K562 (cell line): ENCODE measurements at regions not wholly inside any gene's neighbourhood (a gene's known extent, or its start where the extent isn't known, plus 50 kb on each side); places are given as distances from the start of the nearest gene placed in this dataset.

ENCODE experiments used
- ATAC-seq: fragments of 200-7000 bp; cut with Tn5 transposase; 3 replicates; pipeline ENCODE4 v1.9.1; 2020; ENCODE audit warnings: moderate library complexity
- BruUV-seq: library from RNA; stranded (reverse); fragments of 400-500 nt; replicated peaks from 2 replicates; lab custom pipeline; 2021; lab: Mats Ljungman, UMichigan
- CTCF ChIA-PET: fragments of 300-600 bp; formaldehyde crosslinking; extraction: SDS; loops from one replicate; lab custom pipeline; 2021; ENCODE audit warnings: low intra/inter-chr PET ratio; lab: Yijun Ruan, JAX
- POLR2A ChIA-PET: fragments of 300-600, 350-650 bp; sonication (Branson Sonifier 250); formaldehyde crosslinking; extraction: SDS; loops from one replicate; lab custom pipeline; 2021; ENCODE audit warnings: antibody characterized with exemption, inconsistent platforms; lab: Yijun Ruan, JAX
- DNase-seq, 4 experiments: peaks; one replicate each; pipeline versions ENCODE4 v3.0.0 to v3.0.0-alpha.2; 2011 to 2018; ENCODE audit warnings: low spot score in 3 of 4, mixed read lengths in 3 of 4; ENCODE audit errors: extremely low read depth in 1 of 4
- FAIRE-seq: peaks from 2 replicates; lab custom pipeline; 2011; peaks lifted over from hg19 to GRCh38; lab: Jason Lieb, UNC
- H2AFZ ChIP-seq: 2 replicates; pipeline ENCODE4 v1.6.0; 2011; ENCODE audit warnings: low read depth, low read length, control low read depth, inconsistent platforms
- H3K27ac ChIP-seq: fragments of 200-600 bp; 3 replicates; pipeline ENCODE4 v1.8.0; 2011; ENCODE audit warnings: low read depth, mild to moderate bottlenecking, control low read depth, inconsistent platforms, low read length, moderate library complexity, mixed read lengths; ENCODE audit errors: extremely low read depth
- H3K27me3 ChIP-seq, 2 experiments: fragments of 300-600 bp in 1 of 2; 2 replicates in 1 of 2; 3 replicates in 1 of 2; pipeline versions ENCODE4 v1.6.0 to v1.8.0; 2011; ENCODE audit warnings: inconsistent platforms in 2 of 2, low read length in 2 of 2, mild to moderate bottlenecking in 1 of 2, mixed read lengths in 1 of 2, moderate library complexity in 1 of 2; ENCODE audit not compliant: control insufficient read depth in 2 of 2, insufficient read depth in 2 of 2
- H3K36me3 ChIP-seq: fragments of 300-600 bp; 3 replicates; pipeline ENCODE4 v1.8.0; 2011; ENCODE audit warnings: mild to moderate bottlenecking, low read length, inconsistent platforms; ENCODE audit not compliant: control insufficient read depth, insufficient read depth
- H3K4me1 ChIP-seq, 2 experiments: fragments of 200-600 bp in 1 of 2; replicated peaks in 1 of 2; 2 replicates in 1 of 2; 3 replicates in 1 of 2; pipeline versions ENCODE4 v1.5.1 to v1.8.0; 2011; ENCODE audit warnings: inconsistent platforms in 2 of 2, low read length in 2 of 2, mild to moderate bottlenecking in 1 of 2, mixed read lengths in 1 of 2, moderate library complexity in 1 of 2; ENCODE audit not compliant: control insufficient read depth in 2 of 2, insufficient read depth in 2 of 2
- H3K4me2 ChIP-seq: 2 replicates; pipeline ENCODE4 v1.6.1; 2011; ENCODE audit warnings: low read length, control low read depth, inconsistent platforms, mixed read lengths; ENCODE audit not compliant: insufficient read depth
- H3K4me3 ChIP-seq: fragments of 200-600 bp; sonication (generic), shearing (Covaris generic); 2 replicates; pipeline ENCODE4 v1.5.1; 2016; ENCODE audit warnings: control low read depth, inconsistent platforms
- H3K79me2 ChIP-seq: fragments of 200-600 bp; 3 replicates; pipeline ENCODE4 v1.8.0; 2011; ENCODE audit warnings: low read length, inconsistent platforms; ENCODE audit not compliant: control insufficient read depth, insufficient read depth
- H3K9ac ChIP-seq, 2 experiments: 2 replicates each; pipeline versions ENCODE4 v1.6.0 to v1.6.1; 2011; ENCODE audit warnings: low read depth in 2 of 2, low read length in 2 of 2, control low read depth in 1 of 2, inconsistent platforms in 1 of 2, mild to moderate bottlenecking in 1 of 2, mixed read lengths in 1 of 2; ENCODE audit not compliant: insufficient read depth in 1 of 2
- H3K9me1 ChIP-seq: one replicate; pipeline ENCODE4 v1.6.0; 2011; ENCODE audit warnings: inconsistent platforms, mild to moderate bottlenecking, low read length, moderate library complexity; ENCODE audit not compliant: control insufficient read depth, insufficient read depth
- H3K9me3 ChIP-seq: replicated peaks from 2 replicates; pipeline ENCODE4 v1.5.1; 2011; ENCODE audit warnings: low read depth, low read length, inconsistent platforms; ENCODE audit not compliant: control insufficient read depth, insufficient read depth
- H4K20me1 ChIP-seq: replicated peaks from 2 replicates; pipeline ENCODE4 v1.6.1; 2011; ENCODE audit warnings: low read length, inconsistent platforms, mixed read lengths; ENCODE audit not compliant: control insufficient read depth, insufficient read depth
- CHCHD3 ChIP-seq: fragments of 250-450 bp; sonication (Bioruptor Pico); IDR thresholded peaks from 2 replicates; pipeline ENCODE4 v2.1.2; 2022; ENCODE audit warnings: mild to moderate bottlenecking
- GATA2 ChIP-seq: sonication (generic); formaldehyde crosslinking; IDR thresholded peaks from 2 replicates; pipeline ENCODE4 v1.4.0; 2020; ENCODE audit warnings: mild to moderate bottlenecking, missing genetic modification reagents
- HNRNPK ChIP-seq: fragments of 200-400 bp; formaldehyde crosslinking; IDR thresholded peaks from one replicate; pipeline ENCODE4 v1.6.1; 2018; ENCODE audit warnings: mild to moderate bottlenecking, low read depth, low read length; ENCODE audit not compliant: poor library complexity, severe bottlenecking
- KLF10 ChIP-seq: fragments of 250-450 bp; sonication (Bioruptor Pico); IDR thresholded peaks from 2 replicates; pipeline ENCODE4 v1.6.1; 2021; ENCODE audit warnings: matching md5 sums
- PCBP1 ChIP-seq: fragments of 200-400 bp; formaldehyde crosslinking; IDR thresholded peaks from 2 replicates; pipeline ENCODE4 v1.6.1; 2018; ENCODE audit warnings: mild to moderate bottlenecking, low read depth, low read length; ENCODE audit not compliant: poor library complexity, severe bottlenecking
- RUNX1 ChIP-seq: sonication (generic); IDR thresholded peaks from 2 replicates; pipeline ENCODE4 v1.6.1; 2016; ENCODE audit warnings: antibody characterized with exemption, low read depth
- SAFB ChIP-seq: fragments of 200-400 bp; formaldehyde crosslinking; IDR thresholded peaks from 2 replicates; pipeline ENCODE4 v1.6.1; 2017; ENCODE audit warnings: low read depth, low read length, borderline replicate concordance
- SREBF2 ChIP-seq: sonication (generic); formaldehyde crosslinking; IDR thresholded peaks from 2 replicates; pipeline ENCODE4 v1.4.0; 2020; ENCODE audit warnings: mild to moderate bottlenecking, missing genetic modification reagents
- TCF3 ChIP-seq: sonication (generic); formaldehyde crosslinking; IDR thresholded peaks from 2 replicates; pipeline ENCODE4 v1.4.0; 2020; ENCODE audit warnings: mild to moderate bottlenecking, missing genetic modification reagents
- ZNF184 ChIP-seq: sonication (generic); formaldehyde crosslinking; IDR thresholded peaks from 2 replicates; pipeline ENCODE4 v1.5.0; 2020; ENCODE audit warnings: missing genetic modification reagents
- in situ Hi-C: fragments of 300-500 bp; cut with MboI; formaldehyde crosslinking; loops from 4 replicates; pipeline ENCODE4 v1.15.0; 2018; ENCODE audit warnings: inconsistent platforms, mixed read lengths
- intact Hi-C: fragments of 100-400 bp; cut with micrococcal nuclease; formaldehyde crosslinking; loops from 2 replicates; pipeline ENCODE4 v1.14.2; 2022
- TF ChIP-seq, protein P1 (sequence below), 3 experiments: fragments of 200-800 bp in 1 of 3; fragments of 250-450 bp in 1 of 3; fragments of 450-650 bp in 1 of 3; sonication (Bioruptor Pico) in 1 of 3; sonication (Bioruptor generic) in 1 of 3; formaldehyde crosslinking in 1 of 3; IDR thresholded peaks; 2 replicates each; pipeline versions ENCODE4 v1.6.1 to v1.8.0; 2016 to 2022; ENCODE audit warnings: mild to moderate bottlenecking in 2 of 3, missing genetic modification characterization in 2 of 3, missing compliant biosample characterization in 1 of 3, moderate library complexity in 1 of 3
- TF ChIP-seq, protein P2 (sequence below): fragments of 250-450 bp; sonication (Bioruptor Pico); IDR thresholded peaks from 2 replicates; pipeline ENCODE4 v1.8.0; 2022; ENCODE audit warnings: moderate library complexity, mild to moderate bottlenecking, inconsistent platforms
- TF ChIP-seq, protein P3 (sequence below): IDR thresholded peaks from 3 replicates; pipeline ENCODE4 v1.6.1; 2011; ENCODE audit warnings: borderline replicate concordance, mild to moderate bottlenecking; ENCODE audit not compliant: insufficient read length, insufficient read depth
- TF ChIP-seq, protein P4 (sequence below): sonication (generic); formaldehyde crosslinking; IDR thresholded peaks from 2 replicates; pipeline ENCODE4 v1.4.0; 2020; ENCODE audit warnings: mild to moderate bottlenecking, missing genetic modification reagents

DNA sequence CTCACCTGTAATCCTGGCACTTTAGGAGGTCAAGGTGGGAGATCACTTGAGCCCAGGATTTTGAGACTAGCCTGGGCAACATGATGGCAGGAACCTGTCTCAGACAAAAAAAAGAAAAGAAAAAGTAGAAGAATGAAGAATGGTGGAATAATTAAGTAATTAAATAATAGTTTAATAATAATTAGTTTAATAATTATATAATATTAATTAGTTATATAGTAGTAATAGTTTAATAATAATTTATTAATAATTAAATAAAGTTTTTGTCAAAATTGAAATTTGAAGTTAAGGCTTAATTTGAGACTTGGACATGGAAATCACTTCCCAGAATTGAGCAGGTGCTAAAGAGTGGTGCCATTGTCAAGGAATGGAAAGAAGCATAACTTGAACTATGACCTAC lies 52.2 kb upstream of the ABCA12 start:
- no peak overlapping the region for H3K4me3 ChIP-seq
- no peaks in the 10 kb centered on the region for H3K9me1 ChIP-seq
- no peaks in the 10 kb centered on the region for H3K79me2 ChIP-seq
- H3K27ac ChIP-seq, result no peak overlapping the region
- no peak for FAIRE-seq
- in situ Hi-C loops, result no loop called here
- H2AFZ ChIP-seq, result no peak overlapping the region
- H3K27me3 ChIP-seq, result no peaks in the 10 kb centered on the region
- H3K9me3 ChIP-seq, result no peaks in the 10 kb centered on the region
- DNase-seq, result no peak
- no peak for ATAC-seq
- intact Hi-C loops, result no loop called here
- H3K4me2 ChIP-seq, result no peak overlapping the region
- no peak overlapping the region for H3K9ac ChIP-seq
- ChIA-PET CTCF (no interaction called here), POLR2A (no interaction called here)
- TF ChIP-seq, protein P1, sequence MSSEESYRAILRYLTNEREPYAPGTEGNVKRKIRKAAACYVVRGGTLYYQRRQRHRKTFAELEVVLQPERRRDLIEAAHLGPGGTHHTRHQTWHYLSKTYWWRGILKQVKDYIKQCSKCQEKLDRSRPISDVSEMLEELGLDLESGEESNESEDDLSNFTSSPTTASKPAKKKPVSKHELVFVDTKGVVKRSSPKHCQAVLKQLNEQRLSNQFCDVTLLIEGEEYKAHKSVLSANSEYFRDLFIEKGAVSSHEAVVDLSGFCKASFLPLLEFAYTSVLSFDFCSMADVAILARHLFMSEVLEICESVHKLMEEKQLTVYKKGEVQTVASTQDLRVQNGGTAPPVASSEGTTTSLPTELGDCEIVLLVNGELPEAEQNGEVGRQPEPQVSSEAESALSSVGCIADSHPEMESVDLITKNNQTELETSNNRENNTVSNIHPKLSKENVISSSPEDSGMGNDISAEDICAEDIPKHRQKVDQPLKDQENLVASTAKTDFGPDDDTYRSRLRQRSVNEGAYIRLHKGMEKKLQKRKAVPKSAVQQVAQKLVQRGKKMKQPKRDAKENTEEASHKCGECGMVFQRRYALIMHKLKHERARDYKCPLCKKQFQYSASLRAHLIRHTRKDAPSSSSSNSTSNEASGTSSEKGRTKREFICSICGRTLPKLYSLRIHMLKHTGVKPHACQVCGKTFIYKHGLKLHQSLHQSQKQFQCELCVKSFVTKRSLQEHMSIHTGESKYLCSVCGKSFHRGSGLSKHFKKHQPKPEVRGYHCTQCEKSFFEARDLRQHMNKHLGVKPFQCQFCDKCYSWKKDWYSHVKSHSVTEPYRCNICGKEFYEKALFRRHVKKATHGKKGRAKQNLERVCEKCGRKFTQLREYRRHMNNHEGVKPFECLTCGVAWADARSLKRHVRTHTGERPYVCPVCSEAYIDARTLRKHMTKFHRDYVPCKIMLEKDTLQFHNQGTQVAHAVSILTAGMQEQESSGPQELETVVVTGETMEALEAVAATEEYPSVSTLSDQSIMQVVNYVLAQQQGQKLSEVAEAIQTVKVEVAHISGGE (CRISPR knock-in tag; IDR thresholded peaks at IDR 0.05), result no peak
- TF ChIP-seq PCBP1 (no peak), GATA2 (CRISPR knock-in tag) (no peak), ZNF184 (no peak), KLF10 (CRISPR knock-in tag) (no peak), SREBF2 (CRISPR knock-in tag) (no peak), CHCHD3 (CRISPR knock-in tag) (no peak), HNRNPK (no peak), SAFB (no peak), TCF3 (no peak), RUNX1 (no peak)
- TF ChIP-seq, protein P2, sequence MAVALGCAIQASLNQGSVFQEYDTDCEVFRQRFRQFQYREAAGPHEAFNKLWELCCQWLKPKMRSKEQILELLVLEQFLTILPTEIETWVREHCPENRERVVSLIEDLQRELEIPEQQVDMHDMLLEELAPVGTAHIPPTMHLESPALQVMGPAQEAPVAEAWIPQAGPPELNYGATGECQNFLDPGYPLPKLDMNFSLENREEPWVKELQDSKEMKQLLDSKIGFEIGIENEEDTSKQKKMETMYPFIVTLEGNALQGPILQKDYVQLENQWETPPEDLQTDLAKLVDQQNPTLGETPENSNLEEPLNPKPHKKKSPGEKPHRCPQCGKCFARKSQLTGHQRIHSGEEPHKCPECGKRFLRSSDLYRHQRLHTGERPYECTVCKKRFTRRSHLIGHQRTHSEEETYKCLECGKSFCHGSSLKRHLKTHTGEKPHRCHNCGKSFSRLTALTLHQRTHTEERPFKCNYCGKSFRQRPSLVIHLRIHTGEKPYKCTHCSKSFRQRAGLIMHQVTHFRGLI (CRISPR knock-in tag), result no peak
- TF ChIP-seq, protein P3, sequence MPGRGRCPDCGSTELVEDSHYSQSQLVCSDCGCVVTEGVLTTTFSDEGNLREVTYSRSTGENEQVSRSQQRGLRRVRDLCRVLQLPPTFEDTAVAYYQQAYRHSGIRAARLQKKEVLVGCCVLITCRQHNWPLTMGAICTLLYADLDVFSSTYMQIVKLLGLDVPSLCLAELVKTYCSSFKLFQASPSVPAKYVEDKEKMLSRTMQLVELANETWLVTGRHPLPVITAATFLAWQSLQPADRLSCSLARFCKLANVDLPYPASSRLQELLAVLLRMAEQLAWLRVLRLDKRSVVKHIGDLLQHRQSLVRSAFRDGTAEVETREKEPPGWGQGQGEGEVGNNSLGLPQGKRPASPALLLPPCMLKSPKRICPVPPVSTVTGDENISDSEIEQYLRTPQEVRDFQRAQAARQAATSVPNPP, result no peak
- TF ChIP-seq, protein P4, sequence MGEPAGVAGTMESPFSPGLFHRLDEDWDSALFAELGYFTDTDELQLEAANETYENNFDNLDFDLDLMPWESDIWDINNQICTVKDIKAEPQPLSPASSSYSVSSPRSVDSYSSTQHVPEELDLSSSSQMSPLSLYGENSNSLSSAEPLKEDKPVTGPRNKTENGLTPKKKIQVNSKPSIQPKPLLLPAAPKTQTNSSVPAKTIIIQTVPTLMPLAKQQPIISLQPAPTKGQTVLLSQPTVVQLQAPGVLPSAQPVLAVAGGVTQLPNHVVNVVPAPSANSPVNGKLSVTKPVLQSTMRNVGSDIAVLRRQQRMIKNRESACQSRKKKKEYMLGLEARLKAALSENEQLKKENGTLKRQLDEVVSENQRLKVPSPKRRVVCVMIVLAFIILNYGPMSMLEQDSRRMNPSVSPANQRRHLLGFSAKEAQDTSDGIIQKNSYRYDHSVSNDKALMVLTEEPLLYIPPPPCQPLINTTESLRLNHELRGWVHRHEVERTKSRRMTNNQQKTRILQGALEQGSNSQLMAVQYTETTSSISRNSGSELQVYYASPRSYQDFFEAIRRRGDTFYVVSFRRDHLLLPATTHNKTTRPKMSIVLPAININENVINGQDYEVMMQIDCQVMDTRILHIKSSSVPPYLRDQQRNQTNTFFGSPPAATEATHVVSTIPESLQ (CRISPR knock-in tag), result no peak
- no peaks in the 10 kb centered on the region for H4K20me1 ChIP-seq
- H3K4me1 ChIP-seq, result no peaks in the 10 kb centered on the region
- no TSS peak for BruUV-seq
- H3K36me3 ChIP-seq, result no peaks in the 10 kb centered on the region
